GM23338 (cell line): ENCODE measurements at regions not wholly inside any gene's neighbourhood (a gene's known extent, or its start where the extent isn't known, plus 50 kb on each side); places are given as distances from the start of the nearest gene placed in this dataset.

Experiments used
- ATAC-seq: fragments of 200-7000 bp; cut with Tn5 transposase; 3 replicates; pipeline ENCODE4 v1.9.1; 2020
- DNase-seq: peaks from one replicate; pipeline ENCODE4 v3.0.0-alpha.2; 2015; ENCODE audit warnings: low spot score
- H2AFZ ChIP-seq: fragments of 200-600 bp; sonication (generic); 2 replicates; pipeline ENCODE4 v1.8.0; 2016; ENCODE audit warnings: antibody characterized with exemption, mild to moderate bottlenecking, moderate library complexity
- H3F3A ChIP-seq: fragments of 200-600 bp; sonication (generic); replicated peaks from 2 replicates; pipeline ENCODE4 v1.8.0; 2017; ENCODE audit warnings: antibody characterized with exemption, mixed run types, low read depth
- H3K27ac ChIP-seq: fragments of 200-600 bp; sonication (generic); 2 replicates; pipeline ENCODE4 v1.6.1; 2016; ENCODE audit warnings: low read depth
- H3K27me3 ChIP-seq: fragments of 200-600 bp; sonication (generic); 2 replicates; pipeline ENCODE4 v1.8.0; 2016; ENCODE audit warnings: mild to moderate bottlenecking, mixed run types, moderate library complexity; ENCODE audit not compliant: insufficient read depth
- H3K36me3 ChIP-seq: fragments of 200-600 bp; sonication (generic); 2 replicates; pipeline ENCODE4 v1.8.0; 2016; ENCODE audit warnings: mild to moderate bottlenecking; ENCODE audit not compliant: insufficient read depth
- H3K4me1 ChIP-seq: fragments of 200-600 bp; sonication (generic); 2 replicates; pipeline ENCODE4 v1.8.0; 2016; ENCODE audit warnings: mild to moderate bottlenecking, moderate library complexity; ENCODE audit not compliant: insufficient read depth
- H3K4me2 ChIP-seq: fragments of 200-600 bp; sonication (generic); 2 replicates; pipeline ENCODE4 v1.7.1; 2017; ENCODE audit warnings: mixed run types
- H3K4me3 ChIP-seq: fragments of 200-600 bp; sonication (generic); 2 replicates; pipeline ENCODE4 v1.6.1; 2016; ENCODE audit warnings: mixed run types
- H3K79me2 ChIP-seq: fragments of 200-600 bp; sonication (generic); replicated peaks from 2 replicates; pipeline ENCODE4 v1.8.0; 2017; ENCODE audit warnings: mild to moderate bottlenecking; ENCODE audit not compliant: insufficient read depth
- H3K9me2 ChIP-seq: fragments of 200-600 bp; sonication (generic); 2 replicates; pipeline ENCODE4 v1.8.0; 2017; ENCODE audit not compliant: insufficient read depth
- H4K20me1 ChIP-seq: fragments of 200-600 bp; sonication (generic); replicated peaks from 2 replicates; pipeline ENCODE4 v1.8.0; 2017; ENCODE audit warnings: mild to moderate bottlenecking; ENCODE audit not compliant: insufficient read depth
- H3K27ac Mint-ChIP-seq: 2 replicates; pipeline ENCODE4 v1.8.0; 2020; ENCODE audit warnings: inconsistent platforms, mild to moderate bottlenecking, moderate library complexity, mixed read lengths
- H3K27me3 Mint-ChIP-seq: 3 replicates; pipeline ENCODE4 v1.8.0; 2022; ENCODE audit warnings: low read depth, mild to moderate bottlenecking, moderate library complexity, mixed read lengths, inconsistent platforms; ENCODE audit not compliant: insufficient read depth, poor library complexity
- H3K36me3 Mint-ChIP-seq: 3 replicates; pipeline ENCODE4 v1.8.0; 2021; ENCODE audit warnings: low read depth, mild to moderate bottlenecking, inconsistent platforms, moderate library complexity, mixed read lengths
- H3K4me1 Mint-ChIP-seq: 3 replicates; pipeline ENCODE4 v1.8.0; 2020; ENCODE audit warnings: mild to moderate bottlenecking, inconsistent platforms, mixed read lengths
- H3K4me3 Mint-ChIP-seq: 3 replicates; pipeline ENCODE4 v1.8.0; 2021; ENCODE audit warnings: moderate library complexity, mild to moderate bottlenecking, inconsistent platforms, mixed read lengths
- H3K9me3 Mint-ChIP-seq: 3 replicates; pipeline ENCODE4 v1.8.0; 2020; ENCODE audit warnings: moderate library complexity, mild to moderate bottlenecking, inconsistent platforms, mixed read lengths
- CREB1 ChIP-seq: fragments of 250-450 bp; sonication (Bioruptor Pico); IDR thresholded peaks from 2 replicates; pipeline ENCODE4 v1.5.0; 2020; ENCODE audit warnings: low read depth, mild to moderate bottlenecking, moderate library complexity
- EZH2 ChIP-seq: fragments of 200-600 bp; sonication (generic); IDR thresholded peaks from one replicate; pipeline ENCODE4 v1.8.0; 2017; ENCODE audit warnings: antibody characterized with exemption, mild to moderate bottlenecking, low read depth; ENCODE audit not compliant: unreplicated experiment
- EZH2phosphoT487 ChIP-seq: fragments of 200-600 bp; sonication (generic); IDR thresholded peaks from one replicate; pipeline ENCODE4 v1.8.1; 2018; ENCODE audit warnings: antibody characterized with exemption; ENCODE audit not compliant: unreplicated experiment
- JUNB ChIP-seq: IDR thresholded peaks from one replicate; pipeline ENCODE4 v1.6.1; 2016; ENCODE audit warnings: antibody characterized with exemption; ENCODE audit not compliant: unreplicated experiment
- NANOG ChIP-seq: IDR thresholded peaks from 2 replicates; pipeline ENCODE4 v1.6.1; 2016; ENCODE audit warnings: antibody characterized with exemption, borderline replicate concordance
- POLR2AphosphoS5 ChIP-seq: IDR thresholded peaks from 2 replicates; pipeline ENCODE4 v1.6.1; 2016; ENCODE audit warnings: antibody characterized with exemption, low read depth
- STAT1 ChIP-seq: IDR thresholded peaks from one replicate; pipeline ENCODE4 v1.6.1; 2016; ENCODE audit warnings: antibody characterized with exemption; ENCODE audit not compliant: unreplicated experiment
- ZNF114 ChIP-seq: fragments of 250-450 bp; sonication (Bioruptor Pico); IDR thresholded peaks from 2 replicates; pipeline ENCODE4 v1.5.0; 2020; ENCODE audit warnings: mild to moderate bottlenecking, moderate library complexity
- ZNF331 ChIP-seq: fragments of 250-450 bp; sonication (Bioruptor Pico); IDR thresholded peaks from 2 replicates; pipeline ENCODE4 v1.5.0; 2020; ENCODE audit warnings: low read depth, mild to moderate bottlenecking, moderate library complexity
- TF ChIP-seq, protein P1 (sequence below), 2 experiments: fragments of 200-600 bp in 1 of 2; sonication (generic) in 1 of 2; conservative IDR thresholded peaks; 2 replicates each; pipeline versions ENCODE4 v1.5.1 to v1.6.1; 2016 to 2017; ENCODE audit warnings: antibody characterized with exemption in 2 of 2, low read depth in 2 of 2, mild to moderate bottlenecking in 2 of 2, moderate library complexity in 1 of 2
- TF ChIP-seq, protein P2 (sequence below): fragments of 250-450 bp; sonication (Bioruptor Pico); IDR thresholded peaks from 2 replicates; pipeline ENCODE4 v1.5.0; 2020; ENCODE audit warnings: mild to moderate bottlenecking, moderate library complexity
- TF ChIP-seq, protein P3 (sequence below): IDR thresholded peaks from one replicate; pipeline ENCODE4 v1.6.1; 2018; ENCODE audit warnings: antibody characterized with exemption; ENCODE audit not compliant: unreplicated experiment

DNA sequence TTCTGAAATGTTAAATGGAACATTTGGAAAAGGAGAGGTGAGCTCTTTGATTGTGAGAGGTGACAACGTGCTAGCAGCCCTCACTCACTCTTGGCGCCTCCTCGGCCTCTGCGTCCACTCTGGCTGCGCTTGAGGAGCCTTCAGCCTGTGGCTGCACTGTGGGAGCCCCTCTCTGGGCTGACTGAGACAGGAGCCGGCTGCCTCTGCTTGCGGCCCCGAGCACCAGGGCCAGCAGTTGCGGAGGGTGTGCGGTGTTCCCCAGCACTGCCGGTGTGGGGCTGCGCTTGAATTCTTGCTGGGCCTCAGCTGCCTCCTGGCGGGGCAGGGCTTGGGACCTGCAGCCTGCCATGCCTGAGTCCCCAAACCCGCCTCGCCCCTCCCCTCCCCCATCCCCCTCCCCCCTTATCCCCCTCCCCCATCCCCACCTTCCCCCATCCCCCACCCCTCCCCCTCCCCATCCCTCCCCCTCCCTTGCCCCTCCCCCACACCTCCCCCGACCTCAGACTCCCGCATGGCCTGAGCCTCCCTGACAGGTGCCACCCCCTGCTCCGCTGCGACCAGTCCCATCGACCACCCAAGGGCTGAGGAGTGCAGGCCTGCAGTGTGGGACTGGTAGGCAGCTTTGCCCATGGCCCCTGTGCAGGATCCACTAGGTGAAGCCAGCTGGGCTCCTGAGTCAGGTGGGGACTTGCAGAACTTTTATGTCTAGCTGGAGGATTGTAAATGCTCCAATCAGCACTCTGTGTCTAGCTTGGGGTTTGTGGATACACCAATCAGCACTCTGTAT lies 411.0 kb downstream of the OLFM4 start:
- ATAC-seq: no peak
- no peaks in the 10 kb centered on the region for H3K27me3 Mint-ChIP-seq
- H3K4me1 Mint-ChIP-seq: no peaks in the 10 kb centered on the region
- H3K4me2 ChIP-seq: no peak overlapping the region
- no peak for DNase-seq
- H3K27me3 ChIP-seq: no peaks in the 10 kb centered on the region
- H3K27ac Mint-ChIP-seq: no peak overlapping the region
- no peak overlapping the region for H3K4me3 ChIP-seq
- H3K9me3 Mint-ChIP-seq: peaks cover 28% of the 10 kb centered on the region
- H3K36me3 Mint-ChIP-seq: peaks cover 17% of the 10 kb centered on the region; the same call in 2 of the 3 replicates
- H3K9me2 ChIP-seq: no peaks in the 10 kb centered on the region
- no peak overlapping the region for H3K27ac ChIP-seq
- H3K4me1 ChIP-seq: no peaks in the 10 kb centered on the region
- H4K20me1 ChIP-seq: no peaks in the 10 kb centered on the region
- no peaks in the 10 kb centered on the region for H3K79me2 ChIP-seq
- no peak overlapping the region for H2AFZ ChIP-seq
- H3K4me3 Mint-ChIP-seq: no peak overlapping the region
- H3K36me3 ChIP-seq: peaks cover 3% of the 10 kb centered on the region; the same call in 1 of the 2 replicates
- H3F3A ChIP-seq: no peaks in the 10 kb centered on the region
- TF ChIP-seq, protein P1, sequence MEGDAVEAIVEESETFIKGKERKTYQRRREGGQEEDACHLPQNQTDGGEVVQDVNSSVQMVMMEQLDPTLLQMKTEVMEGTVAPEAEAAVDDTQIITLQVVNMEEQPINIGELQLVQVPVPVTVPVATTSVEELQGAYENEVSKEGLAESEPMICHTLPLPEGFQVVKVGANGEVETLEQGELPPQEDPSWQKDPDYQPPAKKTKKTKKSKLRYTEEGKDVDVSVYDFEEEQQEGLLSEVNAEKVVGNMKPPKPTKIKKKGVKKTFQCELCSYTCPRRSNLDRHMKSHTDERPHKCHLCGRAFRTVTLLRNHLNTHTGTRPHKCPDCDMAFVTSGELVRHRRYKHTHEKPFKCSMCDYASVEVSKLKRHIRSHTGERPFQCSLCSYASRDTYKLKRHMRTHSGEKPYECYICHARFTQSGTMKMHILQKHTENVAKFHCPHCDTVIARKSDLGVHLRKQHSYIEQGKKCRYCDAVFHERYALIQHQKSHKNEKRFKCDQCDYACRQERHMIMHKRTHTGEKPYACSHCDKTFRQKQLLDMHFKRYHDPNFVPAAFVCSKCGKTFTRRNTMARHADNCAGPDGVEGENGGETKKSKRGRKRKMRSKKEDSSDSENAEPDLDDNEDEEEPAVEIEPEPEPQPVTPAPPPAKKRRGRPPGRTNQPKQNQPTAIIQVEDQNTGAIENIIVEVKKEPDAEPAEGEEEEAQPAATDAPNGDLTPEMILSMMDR (conservative IDR thresholded peaks at IDR 0.05; ENCODE audit: low read depth in 2 of 2): no peak
- TF ChIP-seq EZH2 (no peak), JUNB (no peak), ZNF331 (no peak), STAT1 (no peak), CREB1 (no peak), ZNF114 (no peak), NANOG (no peak), EZH2phosphoT487 (no peak), POLR2AphosphoS5 (no peak)
- TF ChIP-seq, protein P2, sequence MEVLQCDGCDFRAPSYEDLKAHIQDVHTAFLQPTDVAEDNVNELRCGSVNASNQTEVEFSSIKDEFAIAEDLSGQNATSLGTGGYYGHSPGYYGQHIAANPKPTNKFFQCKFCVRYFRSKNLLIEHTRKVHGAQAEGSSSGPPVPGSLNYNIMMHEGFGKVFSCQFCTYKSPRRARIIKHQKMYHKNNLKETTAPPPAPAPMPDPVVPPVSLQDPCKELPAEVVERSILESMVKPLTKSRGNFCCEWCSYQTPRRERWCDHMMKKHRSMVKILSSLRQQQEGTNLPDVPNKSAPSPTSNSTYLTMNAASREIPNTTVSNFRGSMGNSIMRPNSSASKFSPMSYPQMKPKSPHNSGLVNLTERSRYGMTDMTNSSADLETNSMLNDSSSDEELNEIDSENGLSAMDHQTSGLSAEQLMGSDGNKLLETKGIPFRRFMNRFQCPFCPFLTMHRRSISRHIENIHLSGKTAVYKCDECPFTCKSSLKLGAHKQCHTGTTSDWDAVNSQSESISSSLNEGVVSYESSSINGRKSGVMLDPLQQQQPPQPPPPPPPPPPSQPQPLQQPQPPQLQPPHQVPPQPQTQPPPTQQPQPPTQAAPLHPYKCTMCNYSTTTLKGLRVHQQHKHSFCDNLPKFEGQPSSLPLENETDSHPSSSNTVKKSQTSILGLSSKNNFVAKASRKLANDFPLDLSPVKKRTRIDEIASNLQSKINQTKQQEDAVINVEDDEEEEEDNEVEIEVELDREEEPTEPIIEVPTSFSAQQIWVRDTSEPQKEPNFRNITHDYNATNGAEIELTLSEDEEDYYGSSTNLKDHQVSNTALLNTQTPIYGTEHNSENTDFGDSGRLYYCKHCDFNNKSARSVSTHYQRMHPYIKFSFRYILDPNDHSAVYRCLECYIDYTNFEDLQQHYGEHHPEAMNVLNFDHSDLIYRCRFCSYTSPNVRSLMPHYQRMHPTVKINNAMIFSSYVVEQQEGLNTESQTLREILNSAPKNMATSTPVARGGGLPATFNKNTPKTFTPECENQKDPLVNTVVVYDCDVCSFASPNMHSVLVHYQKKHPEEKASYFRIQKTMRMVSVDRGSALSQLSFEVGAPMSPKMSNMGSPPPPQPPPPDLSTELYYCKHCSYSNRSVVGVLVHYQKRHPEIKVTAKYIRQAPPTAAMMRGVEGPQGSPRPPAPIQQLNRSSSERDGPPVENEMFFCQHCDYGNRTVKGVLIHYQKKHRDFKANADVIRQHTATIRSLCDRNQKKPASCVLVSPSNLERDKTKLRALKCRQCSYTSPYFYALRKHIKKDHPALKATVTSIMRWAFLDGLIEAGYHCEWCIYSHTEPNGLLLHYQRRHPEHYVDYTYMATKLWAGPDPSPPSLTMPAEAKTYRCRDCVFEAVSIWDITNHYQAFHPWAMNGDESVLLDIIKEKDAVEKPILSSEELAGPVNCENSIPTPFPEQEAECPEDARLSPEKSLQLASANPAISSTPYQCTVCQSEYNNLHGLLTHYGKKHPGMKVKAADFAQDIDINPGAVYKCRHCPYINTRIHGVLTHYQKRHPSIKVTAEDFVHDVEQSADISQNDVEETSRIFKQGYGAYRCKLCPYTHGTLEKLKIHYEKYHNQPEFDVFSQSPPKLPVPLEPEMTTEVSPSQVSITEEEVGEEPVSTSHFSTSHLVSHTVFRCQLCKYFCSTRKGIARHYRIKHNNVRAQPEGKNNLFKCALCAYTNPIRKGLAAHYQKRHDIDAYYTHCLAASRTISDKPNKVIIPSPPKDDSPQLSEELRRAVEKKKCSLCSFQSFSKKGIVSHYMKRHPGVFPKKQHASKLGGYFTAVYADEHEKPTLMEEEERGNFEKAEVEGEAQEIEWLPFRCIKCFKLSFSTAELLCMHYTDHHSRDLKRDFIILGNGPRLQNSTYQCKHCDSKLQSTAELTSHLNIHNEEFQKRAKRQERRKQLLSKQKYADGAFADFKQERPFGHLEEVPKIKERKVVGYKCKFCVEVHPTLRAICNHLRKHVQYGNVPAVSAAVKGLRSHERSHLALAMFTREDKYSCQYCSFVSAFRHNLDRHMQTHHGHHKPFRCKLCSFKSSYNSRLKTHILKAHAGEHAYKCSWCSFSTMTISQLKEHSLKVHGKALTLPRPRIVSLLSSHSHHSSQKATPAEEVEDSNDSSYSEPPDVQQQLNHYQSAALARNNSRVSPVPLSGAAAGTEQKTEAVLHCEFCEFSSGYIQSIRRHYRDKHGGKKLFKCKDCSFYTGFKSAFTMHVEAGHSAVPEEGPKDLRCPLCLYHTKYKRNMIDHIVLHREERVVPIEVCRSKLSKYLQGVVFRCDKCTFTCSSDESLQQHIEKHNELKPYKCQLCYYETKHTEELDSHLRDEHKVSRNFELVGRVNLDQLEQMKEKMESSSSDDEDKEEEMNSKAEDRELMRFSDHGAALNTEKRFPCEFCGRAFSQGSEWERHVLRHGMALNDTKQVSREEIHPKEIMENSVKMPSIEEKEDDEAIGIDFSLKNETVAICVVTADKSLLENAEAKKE (CRISPR knock-in tag): no peak
- TF ChIP-seq, protein P3, sequence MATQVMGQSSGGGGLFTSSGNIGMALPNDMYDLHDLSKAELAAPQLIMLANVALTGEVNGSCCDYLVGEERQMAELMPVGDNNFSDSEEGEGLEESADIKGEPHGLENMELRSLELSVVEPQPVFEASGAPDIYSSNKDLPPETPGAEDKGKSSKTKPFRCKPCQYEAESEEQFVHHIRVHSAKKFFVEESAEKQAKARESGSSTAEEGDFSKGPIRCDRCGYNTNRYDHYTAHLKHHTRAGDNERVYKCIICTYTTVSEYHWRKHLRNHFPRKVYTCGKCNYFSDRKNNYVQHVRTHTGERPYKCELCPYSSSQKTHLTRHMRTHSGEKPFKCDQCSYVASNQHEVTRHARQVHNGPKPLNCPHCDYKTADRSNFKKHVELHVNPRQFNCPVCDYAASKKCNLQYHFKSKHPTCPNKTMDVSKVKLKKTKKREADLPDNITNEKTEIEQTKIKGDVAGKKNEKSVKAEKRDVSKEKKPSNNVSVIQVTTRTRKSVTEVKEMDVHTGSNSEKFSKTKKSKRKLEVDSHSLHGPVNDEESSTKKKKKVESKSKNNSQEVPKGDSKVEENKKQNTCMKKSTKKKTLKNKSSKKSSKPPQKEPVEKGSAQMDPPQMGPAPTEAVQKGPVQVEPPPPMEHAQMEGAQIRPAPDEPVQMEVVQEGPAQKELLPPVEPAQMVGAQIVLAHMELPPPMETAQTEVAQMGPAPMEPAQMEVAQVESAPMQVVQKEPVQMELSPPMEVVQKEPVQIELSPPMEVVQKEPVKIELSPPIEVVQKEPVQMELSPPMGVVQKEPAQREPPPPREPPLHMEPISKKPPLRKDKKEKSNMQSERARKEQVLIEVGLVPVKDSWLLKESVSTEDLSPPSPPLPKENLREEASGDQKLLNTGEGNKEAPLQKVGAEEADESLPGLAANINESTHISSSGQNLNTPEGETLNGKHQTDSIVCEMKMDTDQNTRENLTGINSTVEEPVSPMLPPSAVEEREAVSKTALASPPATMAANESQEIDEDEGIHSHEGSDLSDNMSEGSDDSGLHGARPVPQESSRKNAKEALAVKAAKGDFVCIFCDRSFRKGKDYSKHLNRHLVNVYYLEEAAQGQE: no peak
